ENCODE measurements at regions not wholly inside any gene's neighbourhood (a gene's known extent, or its start where the extent isn't known, plus 50 kb on each side); places are given as distances from the start of the nearest gene placed in this dataset.
"Not testable (repeated sequence)": the region's sequence is repeated elsewhere in the genome, so short reads cannot be mapped to it uniquely, and the experiment has no call there.

- Mint-ChIP-seq H3K4me3 (no peak overlapping the region), H3K27ac (no peak overlapping the region), H3K36me3 (no peaks in the 10 kb centered on the region), H3K27me3 (no peaks in the 10 kb centered on the region), H3K4me1 (no peaks in the 10 kb centered on the region), H3K9me3 (peaks cover 0 to 6% (median 0%) of the 10 kb centered on the region in 3 donors)
Observed at GRCh38 chr4:107490116-107490515, 229.9 kb downstream of the PAPSS1 start.

- H3K9me3 Mint-ChIP-seq: peaks cover 12 to 21% (median 12%) of the 10 kb centered on the region in 3 donors
- H3K4me1 Mint-ChIP-seq, H3K27me3 Mint-ChIP-seq, H3K27ac Mint-ChIP-seq, H3K36me3 Mint-ChIP-seq, H3K4me3 Mint-ChIP-seq: not testable (repeated sequence)
Observed at GRCh38 chr4:107483621-107484020, 236.4 kb downstream of the PAPSS1 start.

- H3K4me1 Mint-ChIP-seq: no peaks in the 10 kb centered on the region
- H3K36me3 Mint-ChIP-seq: peaks cover 2% of the 10 kb centered on the region
- peaks cover 5% of the 10 kb centered on the region for H3K27me3 Mint-ChIP-seq
- no peak overlapping the region for H3K4me3 Mint-ChIP-seq
- peaks cover 12 to 21% (median 12%) of the 10 kb centered on the region in 3 donors for H3K9me3 Mint-ChIP-seq
- no peak overlapping the region for H3K27ac Mint-ChIP-seq
Observed at GRCh38 chr4:107482546-107482945, 237.5 kb downstream of the PAPSS1 start.

- Mint-ChIP-seq H3K36me3 (peaks cover 2% of the 10 kb centered on the region), H3K27me3 (no peaks in the 10 kb centered on the region), H3K4me3 (no peak overlapping the region), H3K4me1 (no peaks in the 10 kb centered on the region), H3K9me3 (peaks cover 10 to 16% (median 12%) of the 10 kb centered on the region in 3 donors), H3K27ac (no peak overlapping the region)
Observed at GRCh38 chr4:107478327-107478980, 241.6 kb downstream of the PAPSS1 start.

GRCh38 chr4:107473126-107473525 lies 246.9 kb downstream of the PAPSS1 start:
- no peaks in the 10 kb centered on the region for H3K27me3 Mint-ChIP-seq
- no peaks in the 10 kb centered on the region for H3K4me1 Mint-ChIP-seq
- no peaks in the 10 kb centered on the region for H3K36me3 Mint-ChIP-seq
- H3K27ac Mint-ChIP-seq: no peak overlapping the region
- H3K9me3 Mint-ChIP-seq: peaks cover 0 to 2% (median 0%) of the 10 kb centered on the region in 3 donors
- H3K4me3 Mint-ChIP-seq: no peak overlapping the region

GRCh38 chr4:107472265-107472948 lies 247.6 kb downstream of the PAPSS1 start:
- H3K9me3 Mint-ChIP-seq: peaks cover 0 to 2% (median 0%) of the 10 kb centered on the region in 3 donors
- no peak overlapping the region for H3K4me3 Mint-ChIP-seq
- H3K36me3 Mint-ChIP-seq: no peaks in the 10 kb centered on the region
- H3K27ac Mint-ChIP-seq: no peak overlapping the region
- no peaks in the 10 kb centered on the region for H3K27me3 Mint-ChIP-seq
- H3K4me1 Mint-ChIP-seq: no peaks in the 10 kb centered on the region

- Mint-ChIP-seq H3K27me3 (no peaks in the 10 kb centered on the region), H3K9me3 (peaks cover 0 to 2% (median 0%) of the 10 kb centered on the region in 3 donors), H3K4me1 (no peaks in the 10 kb centered on the region), H3K4me3 (no peak overlapping the region), H3K27ac (no peak overlapping the region), H3K36me3 (no peaks in the 10 kb centered on the region)
Observed at GRCh38 chr4:107470173-107470572, 249.9 kb downstream of the PAPSS1 start.

DNA sequence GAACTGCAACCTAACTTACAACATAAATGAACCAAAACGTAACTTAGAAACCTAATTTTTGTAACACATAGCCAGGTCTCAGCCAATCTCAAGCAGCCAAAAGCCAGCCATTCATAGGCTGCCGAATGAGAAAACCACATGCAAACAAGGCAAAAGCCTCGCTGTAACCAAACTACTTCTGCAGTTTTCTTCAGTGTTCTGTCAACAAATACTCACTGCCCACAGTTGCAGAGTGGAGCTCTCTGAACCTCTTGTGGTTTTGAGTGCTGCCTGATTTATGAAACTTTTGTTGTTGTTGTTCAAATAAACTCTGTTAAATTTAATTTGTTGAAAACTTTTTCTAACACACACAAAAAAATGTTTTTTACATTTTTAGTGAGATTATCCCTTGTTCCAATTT lies 251.2 kb downstream of the PAPSS1 start:
- no peaks in the 10 kb centered on the region for H3K4me1 Mint-ChIP-seq
- H3K36me3 Mint-ChIP-seq: no peaks in the 10 kb centered on the region

DNA sequence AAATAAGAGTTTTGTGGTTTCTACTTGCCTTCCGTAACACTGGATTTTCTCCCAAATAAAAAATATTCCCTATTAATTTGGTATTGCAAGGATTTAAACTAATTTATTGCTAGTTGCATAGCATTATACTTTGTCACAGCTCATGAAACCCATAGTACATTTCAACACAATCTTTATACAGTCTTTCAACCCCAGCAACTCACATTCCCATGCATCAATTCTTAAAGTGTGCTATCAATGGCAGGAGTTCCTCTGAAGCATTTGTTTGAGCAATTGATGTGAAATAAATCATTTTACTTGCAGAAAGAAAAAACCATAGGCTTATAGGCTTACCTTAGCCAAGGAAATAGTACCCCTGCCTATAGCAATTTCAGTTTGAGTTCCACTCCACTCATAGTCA lies 251.9 kb downstream of the PAPSS1 start:
- no peak overlapping the region for H3K4me3 Mint-ChIP-seq
- no peaks in the 10 kb centered on the region for H3K36me3 Mint-ChIP-seq
- no peaks in the 10 kb centered on the region for H3K27me3 Mint-ChIP-seq
- no peaks in the 10 kb centered on the region for H3K4me1 Mint-ChIP-seq
- no peak overlapping the region for H3K27ac Mint-ChIP-seq
- H3K9me3 Mint-ChIP-seq: peaks cover 0 to 3% (median 0%) of the 10 kb centered on the region in 3 donors

More for the DNA sequence above, 251.2 kb downstream of the PAPSS1 start:
- Mint-ChIP-seq H3K27me3 (no peaks in the 10 kb centered on the region), H3K9me3 (no peaks in the 10 kb centered on the region), H3K27ac (no peak overlapping the region), H3K4me3 (no peak overlapping the region)

DNA sequence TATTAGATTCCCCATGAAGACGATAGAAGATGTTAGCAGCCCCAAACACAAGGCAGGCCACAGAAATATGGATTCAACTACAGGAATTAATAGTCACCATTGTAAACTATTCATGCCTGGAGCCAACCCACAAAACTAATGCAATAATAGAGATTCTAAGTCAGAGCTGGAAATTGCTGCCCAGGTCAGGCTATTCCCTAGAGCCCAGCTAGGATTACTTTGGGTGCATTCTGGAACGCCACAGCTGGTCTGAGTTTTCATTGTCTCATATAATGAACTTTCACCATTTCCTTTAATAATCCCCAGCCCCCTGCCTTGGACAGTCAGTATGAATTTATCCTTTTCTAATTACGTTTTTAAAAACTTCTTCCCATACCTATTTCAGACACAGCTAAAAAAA lies 252.6 kb downstream of the PAPSS1 start:
- no peaks in the 10 kb centered on the region for H3K27me3 Mint-ChIP-seq
- H3K4me1 Mint-ChIP-seq: no peaks in the 10 kb centered on the region
- no peak overlapping the region for H3K27ac Mint-ChIP-seq
- peaks cover 0 to 3% (median 0%) of the 10 kb centered on the region in 3 donors for H3K9me3 Mint-ChIP-seq
- no peaks in the 10 kb centered on the region for H3K36me3 Mint-ChIP-seq
- no peak overlapping the region for H3K4me3 Mint-ChIP-seq

- no peaks in the 10 kb centered on the region for H3K4me1 Mint-ChIP-seq
Observed at GRCh38 chr4:107458194-107458593, 261.8 kb downstream of the PAPSS1 start.

DNA sequence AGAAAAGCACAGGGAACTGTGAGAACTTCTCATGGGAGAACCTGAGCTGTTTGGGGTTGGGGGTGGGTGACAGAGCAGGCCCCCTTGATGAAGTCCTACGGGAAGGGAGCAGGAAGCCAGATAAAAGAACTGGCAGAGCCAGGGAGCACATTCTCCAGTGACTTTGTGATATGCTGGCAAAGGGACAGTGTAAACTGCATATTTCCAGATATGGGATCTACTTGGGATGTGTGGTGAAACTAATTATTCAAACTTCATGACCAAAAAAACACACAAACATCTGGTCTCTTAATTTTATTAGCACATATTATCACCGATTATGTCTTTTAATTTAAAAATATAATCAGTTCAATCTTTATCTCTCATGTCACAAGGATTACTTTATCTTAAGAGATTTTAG lies 266.0 kb downstream of the PAPSS1 start:
- Mint-ChIP-seq H3K4me3 (no peak overlapping the region), H3K9me3 (peaks cover 0 to under 1% (median 0%) of the 10 kb centered on the region in 3 donors), H3K4me1 (no peaks in the 10 kb centered on the region), H3K27me3 (peaks cover 2% of the 10 kb centered on the region), H3K36me3 (no peaks in the 10 kb centered on the region), H3K27ac (no peak overlapping the region)

More at GRCh38 chr4:107458194-107458593, 261.8 kb downstream of the PAPSS1 start:
- peaks cover 6% of the 10 kb centered on the region for H3K27me3 Mint-ChIP-seq
- H3K4me3 Mint-ChIP-seq: peak overlapping the region in 1 of 4 donors; percentile 6
- peaks cover 0 to 11% (median 0%) of the 10 kb centered on the region in 3 donors for H3K9me3 Mint-ChIP-seq
- H3K36me3 Mint-ChIP-seq: no peaks in the 10 kb centered on the region
- H3K27ac Mint-ChIP-seq: no peak overlapping the region

DNA sequence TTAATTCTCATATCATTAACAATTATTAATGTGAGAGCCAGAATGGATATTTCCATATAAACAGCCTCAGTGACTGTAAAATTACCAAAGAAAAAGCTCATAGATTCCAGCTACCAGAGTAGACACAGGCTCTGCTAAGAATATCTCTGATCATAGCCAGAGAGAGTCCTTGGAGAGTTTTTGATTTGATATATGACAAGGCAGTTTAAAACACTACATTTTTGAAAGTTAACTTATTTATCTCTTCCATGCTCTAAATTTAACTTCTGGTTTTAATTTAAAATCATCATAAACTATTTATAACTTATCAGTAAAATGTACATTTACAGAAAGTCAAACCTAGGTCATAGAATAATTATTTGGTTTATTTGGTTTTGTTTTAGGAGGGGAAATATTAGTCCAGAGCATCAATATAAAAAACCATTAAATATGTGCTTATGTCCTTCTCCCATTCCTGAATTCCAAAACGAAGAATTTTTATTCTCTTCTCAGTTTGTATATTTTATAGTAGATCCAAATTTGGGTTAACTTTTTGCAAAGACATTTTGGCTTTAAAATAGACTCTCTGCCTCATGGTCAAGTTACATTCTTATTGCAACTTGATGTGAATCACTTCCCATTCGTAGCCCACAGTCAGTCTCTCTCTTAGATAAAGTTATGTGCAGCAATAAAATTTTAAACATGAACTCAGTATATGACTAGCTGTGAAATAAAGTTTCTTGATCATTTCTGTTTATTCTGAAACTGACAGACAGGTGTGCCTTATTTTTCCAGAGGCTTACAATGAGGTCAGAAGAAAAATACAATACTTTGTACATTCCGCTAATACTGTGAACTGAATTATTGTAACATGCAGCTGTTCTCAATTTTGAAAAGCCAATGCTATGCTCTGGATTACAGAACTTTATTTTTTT lies 267.1 kb downstream of the PAPSS1 start:
- Mint-ChIP-seq H3K4me1 (no peaks in the 10 kb centered on the region), H3K36me3 (no peaks in the 10 kb centered on the region), H3K4me3 (no peak overlapping the region), H3K27me3 (peaks cover 2% of the 10 kb centered on the region), H3K9me3 (no peaks in the 10 kb centered on the region), H3K27ac (no peak overlapping the region)

DNA sequence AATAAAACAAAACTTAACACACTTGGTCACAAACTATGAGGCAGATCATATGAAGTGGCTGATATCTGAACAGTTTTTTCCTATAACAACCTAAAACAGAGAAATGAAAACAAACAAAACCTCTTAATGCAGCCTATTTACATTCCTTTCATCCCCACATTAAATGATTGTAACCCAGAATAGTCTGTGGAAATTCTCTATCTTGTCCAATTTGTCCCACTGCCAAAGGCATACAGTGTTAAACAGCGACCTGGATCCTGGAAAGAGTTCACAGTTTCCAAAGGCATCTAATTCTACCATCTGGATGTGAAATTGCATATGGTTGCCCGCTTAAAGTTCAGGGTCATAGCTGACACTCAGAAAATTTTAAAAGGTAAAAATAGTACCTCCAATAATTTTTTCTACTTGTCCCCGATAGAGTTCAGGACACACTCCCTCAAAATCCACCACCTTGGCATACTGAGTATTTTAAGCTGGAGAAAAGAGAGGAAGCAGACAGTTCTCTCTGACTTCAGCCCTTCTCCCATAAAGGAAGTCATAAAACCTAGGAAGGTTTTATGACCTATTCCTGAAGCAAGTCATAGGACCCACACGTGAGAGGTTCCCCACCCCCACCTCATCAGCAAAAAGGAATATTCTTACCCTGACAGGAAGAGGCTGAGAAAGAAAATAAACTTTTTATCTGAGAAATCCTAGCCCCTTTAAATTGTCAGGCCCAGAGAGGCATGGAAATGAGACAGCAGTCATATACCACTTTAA lies 270.2 kb downstream of the PAPSS1 start:
- H3K4me3 Mint-ChIP-seq: no peak overlapping the region
- no peaks in the 10 kb centered on the region for H3K4me1 Mint-ChIP-seq
- H3K9me3 Mint-ChIP-seq: peaks cover 0 to 5% (median 3%) of the 10 kb centered on the region in 3 donors
- no peaks in the 10 kb centered on the region for H3K36me3 Mint-ChIP-seq
- H3K27ac Mint-ChIP-seq: no peak overlapping the region
- no peaks in the 10 kb centered on the region for H3K27me3 Mint-ChIP-seq

Measured in IgD-negative memory B cell (primary cell).